Uterus (tissue), 3 donors: ENCODE measurements at regions not wholly inside any gene's neighbourhood (a gene's known extent, or its start where the extent isn't known, plus 50 kb on each side); places are given as distances from the start of the nearest gene placed in this dataset.

Source experiments
- DNase-seq, 2 donors: peaks; one replicate each; pipeline ENCODE4 v3.0.0-alpha.2; 2019 to 2020
- H3K27ac ChIP-seq, 2 donors: fragments of 200-600 bp; sonication (generic); 1 replicate in 1 of 2; 2 replicates in 1 of 2; pipeline ENCODE4 v1.5.1; 2016 to 2018
- H3K27me3 ChIP-seq, 2 donors: fragments of 200-600 bp; sonication (generic); one replicate each; pipeline ENCODE4 v1.5.1; 2018 to 2019; ENCODE audit warnings: control low read depth in 1 of 2
- H3K36me3 ChIP-seq, 2 donors: fragments of 200-600 bp; sonication (generic); one replicate each; pipeline ENCODE4 v1.5.1; 2019; ENCODE audit warnings: control low read depth in 1 of 2
- H3K4me1 ChIP-seq, 2 donors: fragments of 200-600 bp; sonication (generic); one replicate each; pipeline ENCODE4 v1.5.1; 2018 to 2019; ENCODE audit warnings: control low read depth in 1 of 2
- H3K4me3 ChIP-seq, 2 donors: fragments of 200-600 bp; sonication (generic); 1 replicate in 1 of 2; 2 replicates in 1 of 2; pipeline ENCODE4 v1.5.1; 2018 to 2019; ENCODE audit warnings: mild to moderate bottlenecking in 1 of 2
- H3K9me3 ChIP-seq, 2 donors: fragments of 200-600 bp; sonication (generic); one replicate each; pipeline ENCODE4 v1.5.1; 2019; ENCODE audit warnings: control low read depth in 1 of 2
- POLR2A ChIP-seq, 2 donors: fragments of 450-650 bp; IDR thresholded peaks; one replicate each; pipeline ENCODE4 v1.6.1; 2016; ENCODE audit warnings: antibody characterized with exemption in 2 of 2, mild to moderate bottlenecking in 1 of 2, moderate library complexity in 1 of 2
- intact Hi-C: fragments of 100-400 bp; cut with DNase I; formaldehyde crosslinking; loops from one replicate; pipeline ENCODE4 v1.15.1; 2023; ENCODE audit warnings: low total_unique reads
- TF ChIP-seq, protein P1 (sequence below), 4 experiments: fragments of 200-600 bp in 2 of 4; fragments of 450-650 bp in 2 of 4; sonication (generic) in 2 of 4; IDR thresholded peaks; one replicate each; pipeline ENCODE4 v1.5.1; 2016 to 2019; ENCODE audit warnings: antibody characterized with exemption in 4 of 4, mild to moderate bottlenecking in 2 of 4, moderate library complexity in 1 of 4
- donor health status: DM: yes; HTN: yes; CAD: no.

DNA sequence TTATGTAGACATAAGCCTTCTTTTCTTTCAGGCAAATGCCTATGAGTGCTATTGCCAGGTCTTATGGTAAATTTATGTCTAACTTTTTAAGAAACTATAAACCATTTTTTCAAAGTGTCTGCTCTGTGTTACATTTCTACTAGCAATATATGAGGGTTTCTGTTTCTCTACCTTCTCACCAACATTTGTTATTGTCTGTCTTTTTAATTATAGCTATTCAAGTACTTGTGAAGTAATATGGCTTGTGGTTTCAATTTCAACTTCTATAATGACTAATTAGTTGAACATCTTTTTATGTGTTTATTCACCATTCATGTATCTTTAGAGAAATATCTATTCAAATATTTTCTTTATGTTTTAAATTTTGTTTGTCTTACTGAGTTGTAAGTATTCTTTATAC lies 213.1 kb upstream of the MC4R start:
- H3K27me3 ChIP-seq, result no peaks in the 10 kb centered on the region
- no peak overlapping the region for H3K4me3 ChIP-seq
- no peaks in the 10 kb centered on the region for H3K36me3 ChIP-seq
- TF ChIP-seq POLR2A (IDR thresholded peaks at IDR 0.05), result no peak
- TF ChIP-seq, protein P1, sequence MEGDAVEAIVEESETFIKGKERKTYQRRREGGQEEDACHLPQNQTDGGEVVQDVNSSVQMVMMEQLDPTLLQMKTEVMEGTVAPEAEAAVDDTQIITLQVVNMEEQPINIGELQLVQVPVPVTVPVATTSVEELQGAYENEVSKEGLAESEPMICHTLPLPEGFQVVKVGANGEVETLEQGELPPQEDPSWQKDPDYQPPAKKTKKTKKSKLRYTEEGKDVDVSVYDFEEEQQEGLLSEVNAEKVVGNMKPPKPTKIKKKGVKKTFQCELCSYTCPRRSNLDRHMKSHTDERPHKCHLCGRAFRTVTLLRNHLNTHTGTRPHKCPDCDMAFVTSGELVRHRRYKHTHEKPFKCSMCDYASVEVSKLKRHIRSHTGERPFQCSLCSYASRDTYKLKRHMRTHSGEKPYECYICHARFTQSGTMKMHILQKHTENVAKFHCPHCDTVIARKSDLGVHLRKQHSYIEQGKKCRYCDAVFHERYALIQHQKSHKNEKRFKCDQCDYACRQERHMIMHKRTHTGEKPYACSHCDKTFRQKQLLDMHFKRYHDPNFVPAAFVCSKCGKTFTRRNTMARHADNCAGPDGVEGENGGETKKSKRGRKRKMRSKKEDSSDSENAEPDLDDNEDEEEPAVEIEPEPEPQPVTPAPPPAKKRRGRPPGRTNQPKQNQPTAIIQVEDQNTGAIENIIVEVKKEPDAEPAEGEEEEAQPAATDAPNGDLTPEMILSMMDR (IDR thresholded peaks at IDR 0.05), result no peak
- DNase-seq, result no peak
- H3K9me3 ChIP-seq, result no peaks in the 10 kb centered on the region
- H3K4me1 ChIP-seq, result no peaks in the 10 kb centered on the region
- no peak overlapping the region for H3K27ac ChIP-seq
- intact Hi-C loops, result no loop called here

DNA sequence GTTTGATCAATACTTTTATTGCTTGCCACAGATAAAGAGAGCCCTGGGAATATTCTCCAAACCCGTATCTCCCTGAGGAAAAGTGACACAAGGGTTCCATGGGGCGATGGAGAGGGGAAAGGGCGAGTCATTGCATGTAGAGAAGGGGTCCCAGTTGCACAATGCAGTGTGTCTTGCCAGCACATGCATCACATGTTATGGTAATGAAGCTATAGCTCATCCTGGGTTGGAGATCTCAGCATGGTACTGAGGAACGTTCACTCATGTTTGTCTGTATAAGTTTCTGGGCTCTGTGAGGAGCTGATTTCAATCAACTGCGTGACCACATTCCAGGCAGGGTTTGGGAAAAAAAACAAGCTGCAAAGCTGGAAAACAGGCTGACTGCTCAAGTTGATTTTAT lies 220.7 kb upstream of the MC4R start:
- TF ChIP-seq POLR2A (IDR thresholded peaks at IDR 0.05), result no peak
- TF ChIP-seq, protein P1 (IDR thresholded peaks at IDR 0.05), result no peak

DNA sequence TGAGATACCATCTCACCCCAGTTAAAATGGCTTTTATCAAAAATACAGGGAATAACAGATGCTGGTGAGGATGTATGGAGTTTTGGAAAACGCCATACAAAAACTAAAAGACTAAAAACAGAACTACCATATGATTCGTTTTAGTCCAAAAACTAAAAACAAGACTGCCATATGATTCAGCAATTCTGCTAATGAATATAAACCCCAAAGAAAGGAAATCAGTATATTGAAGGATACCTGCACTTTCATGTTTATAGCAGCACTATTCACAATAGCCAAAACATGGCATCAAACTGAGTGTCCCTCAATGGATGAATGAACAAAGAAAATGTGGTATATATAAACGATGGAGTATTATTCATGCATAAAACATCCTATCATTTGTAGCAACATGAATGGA lies 224.4 kb upstream of the MC4R start:
- H3K4me3 ChIP-seq, result no peak overlapping the region
- H3K4me1 ChIP-seq, result no peaks in the 10 kb centered on the region
- intact Hi-C loops, result no loop called here
- H3K36me3 ChIP-seq, result no peaks in the 10 kb centered on the region
- DNase-seq, result no peak
- H3K9me3 ChIP-seq, result no peaks in the 10 kb centered on the region
- TF ChIP-seq, protein P1 (IDR thresholded peaks at IDR 0.05), result no peak
- no peak for TF ChIP-seq POLR2A (IDR thresholded peaks at IDR 0.05)
- H3K27me3 ChIP-seq, result no peaks in the 10 kb centered on the region
- no peak overlapping the region for H3K27ac ChIP-seq

More for the DNA sequence above, 220.7 kb upstream of the MC4R start:
- no peak overlapping the region for H3K4me3 ChIP-seq
- no peaks in the 10 kb centered on the region for H3K9me3 ChIP-seq
- DNase-seq, result no peak
- H3K27me3 ChIP-seq, result no peaks in the 10 kb centered on the region
- no peaks in the 10 kb centered on the region for H3K36me3 ChIP-seq
- intact Hi-C loops, result no loop called here
- H3K27ac ChIP-seq, result no peak overlapping the region
- no peaks in the 10 kb centered on the region for H3K4me1 ChIP-seq

DNA sequence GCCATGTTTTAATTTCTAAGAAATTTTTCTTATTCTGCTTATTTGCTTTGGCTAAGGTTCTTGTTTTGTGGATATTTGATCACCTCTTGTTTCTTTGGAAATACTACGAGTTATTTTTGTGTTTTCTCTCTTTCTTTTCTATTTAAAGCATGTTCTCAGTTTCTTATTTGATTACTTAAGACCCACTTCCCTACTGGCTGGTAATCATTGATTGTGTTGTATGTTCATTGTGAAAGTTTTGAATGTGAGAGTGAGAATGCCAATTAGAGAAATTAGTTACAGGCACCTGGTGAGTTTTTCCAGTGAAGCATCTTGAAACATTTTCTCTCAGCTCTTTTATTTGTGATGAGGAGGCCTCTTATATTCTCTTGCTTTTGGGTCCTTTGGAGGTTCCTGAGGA lies 226.7 kb upstream of the MC4R start:
- Histone ChIP-seq H3K4me3 (no peak overlapping the region), H3K27ac (no peak overlapping the region), H3K9me3 (no peaks in the 10 kb centered on the region), H3K27me3 (no peaks in the 10 kb centered on the region), H3K36me3 (no peaks in the 10 kb centered on the region), H3K4me1 (no peaks in the 10 kb centered on the region)
- TF ChIP-seq, protein P1 (IDR thresholded peaks at IDR 0.05), result no peak
- TF ChIP-seq POLR2A (IDR thresholded peaks at IDR 0.05), result no peak
- intact Hi-C loops, result no loop called here
- DNase-seq, result no peak

DNA sequence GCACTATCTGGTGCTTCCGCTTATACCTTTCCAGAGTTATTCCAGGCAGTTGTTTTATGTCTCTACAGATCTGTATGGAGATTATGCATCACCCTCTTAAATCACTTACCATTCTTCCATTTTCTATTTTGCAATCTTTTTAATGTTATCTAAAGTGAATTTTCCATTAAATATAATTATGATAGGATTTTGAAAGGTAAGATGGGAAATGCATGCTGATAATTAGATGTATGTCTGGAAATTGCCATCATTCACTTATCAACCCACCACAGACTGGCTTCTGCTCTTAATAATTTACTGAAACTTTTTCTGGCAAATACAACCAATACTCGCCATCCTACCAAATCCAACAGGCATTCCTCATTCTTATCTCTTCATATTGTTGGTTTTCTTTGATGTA lies 227.4 kb upstream of the MC4R start:
- DNase-seq, result no peak
- TF ChIP-seq POLR2A (IDR thresholded peaks at IDR 0.05), result no peak
- TF ChIP-seq, protein P1 (IDR thresholded peaks at IDR 0.05), result no peak
- no peak overlapping the region for H3K4me3 ChIP-seq

More for the DNA sequence above, 227.4 kb upstream of the MC4R start:
- H3K9me3 ChIP-seq, result no peaks in the 10 kb centered on the region
- intact Hi-C loops, result no loop called here
- no peak overlapping the region for H3K27ac ChIP-seq
- no peaks in the 10 kb centered on the region for H3K36me3 ChIP-seq
- H3K27me3 ChIP-seq, result no peaks in the 10 kb centered on the region
- no peaks in the 10 kb centered on the region for H3K4me1 ChIP-seq
